MCF 10A (cell line): ENCODE measurements at regions not wholly inside any gene's neighbourhood (a gene's known extent, or its start where the extent isn't known, plus 50 kb on each side); places are given as distances from the start of the nearest gene placed in this dataset.
"Not testable (repeated sequence)": the region's sequence is repeated elsewhere in the genome, so short reads cannot be mapped to it uniquely, and the experiment has no call there.

Source experiments
- BruUV-seq: library from RNA; stranded (reverse); fragments of 400-500 nt; replicated peaks from 2 replicates; lab custom pipeline; 2021; lab: Mats Ljungman, UMichigan
- CTCF ChIA-PET: fragments of 300-600 bp; sonication (Branson Sonifier 250); formaldehyde crosslinking; extraction: SDS; loops from one replicate; lab custom pipeline; 2021; ENCODE audit warnings: antibody characterized with exemption, inconsistent platforms; lab: Yijun Ruan, JAX
- POLR2A ChIA-PET: fragments of 300-600, 350-650 bp; sonication (Branson Sonifier 250); formaldehyde crosslinking; extraction: SDS; loops from one replicate; lab custom pipeline; 2020; ENCODE audit warnings: antibody characterized with exemption, inconsistent platforms; lab: Yijun Ruan, JAX
- DNase-seq: peaks from one replicate; pipeline ENCODE4 v3.0.0-alpha.2; 2018; ENCODE audit not compliant: unreplicated experiment
- H3K27ac Mint-ChIP-seq: one replicate; pipeline ENCODE4 v1.8.0; 2022; ENCODE audit warnings: mild to moderate bottlenecking, low read depth, mixed read lengths; ENCODE audit not compliant: unreplicated experiment
- H3K27me3 Mint-ChIP-seq: one replicate; pipeline ENCODE4 v1.8.0; 2022; ENCODE audit warnings: mixed read lengths; ENCODE audit not compliant: insufficient read depth, unreplicated experiment
- H3K36me3 Mint-ChIP-seq: one replicate; pipeline ENCODE4 v1.8.0; 2022; ENCODE audit warnings: mild to moderate bottlenecking, moderate library complexity, mixed read lengths; ENCODE audit not compliant: insufficient read depth, unreplicated experiment
- H3K4me1 Mint-ChIP-seq: one replicate; pipeline ENCODE4 v1.8.0; 2022; ENCODE audit warnings: mixed read lengths; ENCODE audit not compliant: insufficient read depth, unreplicated experiment
- H3K4me3 Mint-ChIP-seq: one replicate; pipeline ENCODE4 v1.8.0; 2022; ENCODE audit warnings: mild to moderate bottlenecking, moderate library complexity, mixed read lengths; ENCODE audit not compliant: unreplicated experiment
- H3K9me3 Mint-ChIP-seq: one replicate; pipeline ENCODE4 v1.8.0; 2022; ENCODE audit warnings: mixed read lengths; ENCODE audit not compliant: unreplicated experiment
- CTCF ChIP-seq: fragments of 200-600 bp; IDR thresholded peaks from one replicate; pipeline ENCODE4 v1.8.0; 2022; ENCODE audit warnings: antibody characterized with exemption, mild to moderate bottlenecking; ENCODE audit not compliant: unreplicated experiment
- intact Hi-C: fragments of 100-400 bp; cut with micrococcal nuclease; formaldehyde crosslinking; loops from 2 replicates; pipeline ENCODE4 v1.14.1; 2022

GRCh38 chr12:111117017-111117416, 196.6 kb upstream of the MYL2 start:
- Mint-ChIP-seq H3K36me3 (no peaks in the 10 kb centered on the region), H3K4me3 (no peak overlapping the region), H3K27ac (no peak overlapping the region), H3K27me3 (peaks cover 11% of the 10 kb centered on the region), H3K9me3 (no peaks in the 10 kb centered on the region), H3K4me1 (no peaks in the 10 kb centered on the region)
- ChIA-PET CTCF (interaction anchor here (0.7 to 1.1 kb wide), 3 partner anchors 181 to 185 kb away, joined by 4 read pairs; no protein-coding TSS in a partner anchor), POLR2A (no interaction called here)
- no peak for DNase-seq
- no peak for TF ChIP-seq CTCF
- intact Hi-C loops = no loop called here
- no TSS peak for BruUV-seq

- H3K9me3 Mint-ChIP-seq, H3K36me3 Mint-ChIP-seq, H3K4me1 Mint-ChIP-seq, BruUV-seq, DNase-seq, H3K4me3 Mint-ChIP-seq, CTCF ChIA-PET, intact Hi-C loops, H3K27ac Mint-ChIP-seq, POLR2A ChIA-PET: not testable (repeated sequence)
- peaks cover 29% of the 10 kb centered on the region for H3K27me3 Mint-ChIP-seq
Measured at GRCh38 chr12:111113313-111113712, 192.9 kb upstream of the MYL2 start.

GRCh38 chr12:111112311-111113098, 192.1 kb upstream of the MYL2 start:
- no peak overlapping the region for H3K4me3 Mint-ChIP-seq
- no peaks in the 10 kb centered on the region for H3K9me3 Mint-ChIP-seq
- peaks cover 34% of the 10 kb centered on the region for H3K27me3 Mint-ChIP-seq
- H3K4me1 Mint-ChIP-seq = no peaks in the 10 kb centered on the region
- no peak for TF ChIP-seq CTCF
- no peaks in the 10 kb centered on the region for H3K36me3 Mint-ChIP-seq
- POLR2A ChIA-PET = no interaction called here
- CTCF ChIA-PET = interaction anchor here (0.5 kb wide), 1 partner anchor 292 kb away, joined by 3 read pairs; no protein-coding TSS in a partner anchor
- no peak for DNase-seq
- intact Hi-C loops = no loop called here
- no peak overlapping the region for H3K27ac Mint-ChIP-seq
- no TSS peak for BruUV-seq

GRCh38 chr12:111111681-111112080, 191.3 kb upstream of the MYL2 start:
- Mint-ChIP-seq H3K4me3 (no peak overlapping the region), H3K27ac (no peak overlapping the region), H3K9me3 (no peaks in the 10 kb centered on the region), H3K27me3 (peaks cover 34% of the 10 kb centered on the region), H3K36me3 (no peaks in the 10 kb centered on the region), H3K4me1 (no peaks in the 10 kb centered on the region)
- no peak for TF ChIP-seq CTCF
- no peak for DNase-seq
- intact Hi-C loops = no loop called here
- BruUV-seq = no TSS peak
- ChIA-PET CTCF (interaction anchor here (0.5 kb wide), 1 partner anchor 293 kb away, joined by 3 read pairs; no protein-coding TSS in a partner anchor), POLR2A (interaction anchor here (0.7 kb wide), 1 partner anchor 11 kb away, joined by 3 read pairs; no protein-coding TSS in a partner anchor)
